Stimulated activated CD8-positive, alpha-beta memory T cell treated with anti-CD3 and anti-CD28 coated beads, Interleukin-7, amount 100 ng/mL, for 4 hours (primary cell): ENCODE measurements at regions not wholly inside any gene's neighbourhood (a gene's known extent, or its start where the extent isn't known, plus 50 kb on each side); places are given as distances from the start of the nearest gene placed in this dataset.
"Not testable (repeated sequence)": the region's sequence is repeated elsewhere in the genome, so short reads cannot be mapped to it uniquely, and the experiment has no call there.

Experiments
- DNase-seq, 2 donors: peaks; one replicate each; pipeline ENCODE4 v3.0.0-alpha.2; 2020; ENCODE audit warnings: low read depth in 2 of 2

DNA sequence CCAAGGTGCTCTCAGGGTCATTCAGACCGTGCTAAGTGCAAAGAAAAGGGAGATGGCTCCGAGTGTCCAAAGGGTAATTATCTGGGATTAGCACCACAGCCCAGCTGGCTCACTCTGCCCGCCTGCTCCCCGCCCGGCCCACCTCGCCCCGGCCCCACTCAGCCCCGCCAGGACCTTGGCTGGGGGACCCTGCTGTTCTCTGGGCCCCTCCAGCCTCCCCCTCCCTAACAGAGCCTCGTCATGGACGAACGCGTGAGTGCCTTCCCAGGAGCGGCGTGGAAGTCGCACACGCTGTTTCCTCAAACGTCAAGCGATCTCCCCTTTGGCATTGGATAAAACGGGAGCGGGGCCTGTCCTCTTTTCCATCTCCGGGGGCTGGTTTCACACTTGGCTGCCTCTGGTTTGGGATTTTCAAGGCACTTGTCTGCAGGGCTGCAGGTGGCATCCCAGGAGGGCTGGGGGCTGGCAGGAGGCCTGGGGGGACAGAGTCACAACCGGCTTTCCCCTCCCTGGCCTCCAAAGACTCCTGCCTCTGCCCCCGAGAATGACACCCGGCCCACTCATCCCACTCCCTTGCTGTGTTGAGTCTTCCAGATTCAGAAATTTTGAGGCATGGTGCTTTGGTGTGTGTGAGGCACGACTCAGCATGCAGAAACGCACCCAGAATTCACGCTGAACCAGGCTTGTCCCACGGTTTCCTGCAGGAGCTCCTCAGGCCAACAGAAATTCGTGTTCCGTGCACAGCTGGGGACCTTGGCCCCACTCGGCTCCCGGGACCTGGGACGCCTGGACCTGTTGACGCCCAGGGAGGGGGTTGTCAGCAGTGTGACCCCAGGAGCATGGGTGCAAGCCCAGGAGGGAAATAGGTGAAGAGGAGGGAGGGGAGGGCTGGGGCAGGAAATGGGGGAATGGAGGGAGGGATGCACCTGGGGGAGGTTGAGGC is 110.0 kb downstream of the PDGFA start:
- no peak for DNase-seq

DNA sequence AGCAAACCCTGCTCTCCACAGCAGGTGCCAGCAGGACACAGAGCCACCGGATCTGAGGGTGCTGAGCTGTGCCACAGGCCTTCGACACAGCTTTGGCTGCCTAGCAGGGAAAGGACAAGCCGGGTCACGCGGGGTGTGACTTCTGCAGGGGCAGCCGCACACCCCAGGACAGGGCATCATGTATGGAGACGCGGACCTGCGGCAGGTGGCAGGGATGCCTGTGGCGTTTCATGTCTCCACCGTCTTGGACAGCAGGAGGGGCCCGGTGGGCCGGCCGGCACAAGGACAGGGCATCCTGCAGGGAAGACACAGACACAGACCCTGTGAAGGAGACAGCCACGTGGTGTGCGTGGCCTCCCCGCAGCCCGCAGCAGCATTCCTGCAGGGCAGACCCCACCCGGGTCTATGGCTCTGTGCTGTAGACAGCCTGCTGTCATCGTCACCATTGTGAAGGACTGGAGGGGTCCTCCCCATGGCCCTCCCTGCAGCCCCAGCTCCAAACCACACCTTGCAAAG is 109.2 kb downstream of the PDGFA start:
- DNase-seq = no peak

DNA sequence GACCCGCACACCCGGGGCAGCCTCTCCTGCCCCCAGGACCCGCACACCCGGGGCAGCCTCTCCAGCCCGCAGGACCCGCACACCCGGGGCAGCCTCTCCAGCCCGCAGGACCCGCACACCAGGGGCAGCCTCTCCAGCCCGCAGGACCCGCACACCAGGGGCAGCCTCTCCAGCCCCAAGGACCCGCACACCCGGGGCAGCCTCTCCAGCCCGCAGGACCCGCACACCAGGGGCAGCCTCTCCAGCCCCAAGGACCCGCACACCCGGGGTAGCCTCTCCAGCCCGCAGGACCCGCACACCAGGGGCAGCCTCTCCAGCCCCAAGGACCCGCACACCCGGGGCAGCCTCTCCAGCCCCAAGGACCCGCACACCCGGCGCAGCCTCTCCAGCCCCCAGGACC is 108.5 kb downstream of the PDGFA start:
- DNase-seq = not testable (repeated sequence)

DNA sequence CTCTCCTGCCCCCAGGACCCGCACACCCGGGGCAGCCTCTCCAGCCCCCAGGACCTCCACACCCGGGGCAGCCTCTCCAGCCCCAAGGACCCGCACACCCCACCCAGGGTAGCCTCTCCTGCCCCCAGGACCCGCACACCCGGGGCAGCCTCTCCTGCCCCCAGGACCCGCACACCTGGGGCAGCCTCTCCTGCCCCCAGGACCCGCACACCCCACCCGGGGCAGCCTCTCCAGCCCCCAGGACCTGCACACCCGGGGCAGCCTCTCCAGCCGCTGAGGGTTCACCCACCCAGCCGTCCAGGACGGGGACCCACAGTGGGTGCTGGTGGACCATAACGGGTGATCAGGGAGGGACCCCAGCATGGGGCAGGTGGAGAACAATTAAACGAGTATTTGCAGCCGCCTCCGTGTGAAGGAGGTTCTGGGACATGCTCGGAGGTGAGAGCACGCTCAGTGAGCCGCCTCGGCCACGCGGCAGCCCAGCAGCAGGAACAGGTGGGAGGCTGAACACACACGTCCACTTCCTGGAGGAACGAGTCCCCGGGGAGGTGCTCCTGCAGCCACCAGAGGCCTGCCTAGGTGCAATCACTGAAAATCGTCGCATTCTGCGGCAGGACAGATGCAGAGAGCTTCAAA is 107.9 kb downstream of the PDGFA start:
- DNase-seq = no peak

DNA sequence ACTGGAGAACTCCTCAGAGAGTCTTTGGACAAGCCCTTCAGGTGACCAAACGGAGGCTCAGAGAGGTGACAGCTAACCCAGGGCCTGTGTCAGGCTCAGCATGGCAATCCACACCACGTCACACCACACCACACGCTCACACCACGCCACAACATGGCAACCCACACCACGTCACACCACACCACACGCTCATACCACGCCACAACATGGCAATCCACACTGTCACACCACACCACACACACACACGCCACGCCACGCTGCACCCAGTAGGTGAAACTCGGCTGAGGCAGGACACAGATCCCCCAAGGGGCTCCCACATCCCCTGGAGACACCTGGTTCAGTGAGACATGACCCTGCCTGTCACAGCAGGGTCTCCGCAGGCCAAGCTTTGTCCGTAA is 107.3 kb downstream of the PDGFA start:
- DNase-seq = no peak

DNA sequence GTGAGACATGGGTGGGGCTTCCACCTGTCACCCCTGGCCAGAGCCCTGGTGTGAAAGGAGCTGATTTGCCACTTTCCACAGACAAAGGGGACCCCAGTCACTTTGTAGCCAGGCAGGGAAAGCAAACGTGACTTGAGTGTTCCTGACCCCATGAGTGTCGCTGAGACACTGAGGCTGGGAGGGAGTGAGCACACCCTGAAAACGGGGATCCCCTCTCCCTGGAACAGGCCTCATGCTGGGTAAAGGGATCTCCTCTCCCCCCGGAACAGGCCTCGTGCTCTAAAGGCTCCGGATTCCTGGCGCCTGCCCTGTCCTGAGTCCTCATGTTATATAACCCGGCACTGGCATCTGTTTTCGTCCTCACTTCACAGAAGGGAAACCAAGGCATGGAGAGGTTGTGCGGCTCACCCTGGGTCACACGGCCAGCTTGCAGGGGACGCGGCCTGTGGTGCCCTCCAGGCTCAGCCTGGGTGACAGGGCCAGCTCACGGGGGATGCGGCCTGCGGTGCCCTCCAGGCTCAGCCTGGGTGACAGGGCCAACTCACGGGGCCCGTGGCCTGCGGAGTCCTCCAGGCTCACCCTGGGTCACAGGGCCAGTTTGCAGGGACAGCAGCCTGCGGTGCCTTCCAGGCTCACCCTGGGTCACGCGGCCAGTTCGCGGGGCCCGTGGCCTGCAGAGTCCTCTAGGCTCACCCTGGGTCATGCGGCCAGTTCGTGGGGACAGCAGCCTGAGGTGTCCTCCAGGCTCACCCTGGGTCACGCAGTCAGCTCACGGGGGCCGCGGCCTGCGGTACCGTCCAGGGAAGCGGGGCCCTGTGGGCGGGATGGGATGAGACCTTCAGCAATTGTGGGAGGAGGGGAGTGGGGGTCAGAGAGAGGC is 104.7 kb downstream of the PDGFA start:
- DNase-seq = no peak

DNA sequence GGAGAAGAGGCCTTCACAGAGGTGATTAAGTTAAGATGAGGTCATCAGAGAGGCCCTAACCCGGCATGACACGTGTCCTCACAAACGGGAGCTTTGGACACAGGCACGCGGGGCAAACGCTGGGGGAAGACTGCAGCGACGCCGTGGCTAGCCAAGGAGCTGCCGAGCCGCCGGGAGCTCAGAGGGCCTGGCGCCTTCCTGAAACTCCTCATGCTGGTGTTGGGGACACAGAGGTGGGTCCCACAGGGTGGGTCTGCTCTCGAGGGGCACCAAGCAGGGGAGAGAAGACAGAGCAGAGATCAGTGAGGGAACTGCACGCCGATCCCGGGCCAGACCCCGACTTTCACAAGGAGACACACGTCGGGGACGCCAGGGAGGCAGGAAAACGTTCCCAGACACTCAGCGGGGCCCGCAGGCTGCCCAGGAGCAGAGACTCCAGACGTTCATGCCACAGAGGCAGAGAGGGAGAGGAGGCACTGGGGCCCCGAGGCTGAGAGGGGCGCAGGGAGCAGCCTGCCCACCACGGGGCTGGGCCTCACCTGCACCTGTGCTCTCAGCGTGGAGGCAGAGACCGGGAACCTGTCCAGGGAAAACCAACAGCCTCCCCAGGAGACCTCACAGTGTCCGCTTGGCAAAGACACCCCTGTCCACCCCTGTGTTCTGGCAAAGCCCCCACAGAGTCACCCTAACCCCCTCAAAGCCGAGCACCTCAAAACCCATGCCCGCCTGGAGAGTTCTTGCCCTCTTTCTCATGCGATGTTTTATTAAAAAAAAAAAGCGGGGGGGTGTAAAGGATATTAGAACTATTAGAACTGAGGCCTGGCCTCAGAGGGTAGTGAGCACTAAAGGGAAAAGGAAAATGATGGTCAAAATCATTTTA is 103.8 kb downstream of the PDGFA start:
- no peak for DNase-seq

DNA sequence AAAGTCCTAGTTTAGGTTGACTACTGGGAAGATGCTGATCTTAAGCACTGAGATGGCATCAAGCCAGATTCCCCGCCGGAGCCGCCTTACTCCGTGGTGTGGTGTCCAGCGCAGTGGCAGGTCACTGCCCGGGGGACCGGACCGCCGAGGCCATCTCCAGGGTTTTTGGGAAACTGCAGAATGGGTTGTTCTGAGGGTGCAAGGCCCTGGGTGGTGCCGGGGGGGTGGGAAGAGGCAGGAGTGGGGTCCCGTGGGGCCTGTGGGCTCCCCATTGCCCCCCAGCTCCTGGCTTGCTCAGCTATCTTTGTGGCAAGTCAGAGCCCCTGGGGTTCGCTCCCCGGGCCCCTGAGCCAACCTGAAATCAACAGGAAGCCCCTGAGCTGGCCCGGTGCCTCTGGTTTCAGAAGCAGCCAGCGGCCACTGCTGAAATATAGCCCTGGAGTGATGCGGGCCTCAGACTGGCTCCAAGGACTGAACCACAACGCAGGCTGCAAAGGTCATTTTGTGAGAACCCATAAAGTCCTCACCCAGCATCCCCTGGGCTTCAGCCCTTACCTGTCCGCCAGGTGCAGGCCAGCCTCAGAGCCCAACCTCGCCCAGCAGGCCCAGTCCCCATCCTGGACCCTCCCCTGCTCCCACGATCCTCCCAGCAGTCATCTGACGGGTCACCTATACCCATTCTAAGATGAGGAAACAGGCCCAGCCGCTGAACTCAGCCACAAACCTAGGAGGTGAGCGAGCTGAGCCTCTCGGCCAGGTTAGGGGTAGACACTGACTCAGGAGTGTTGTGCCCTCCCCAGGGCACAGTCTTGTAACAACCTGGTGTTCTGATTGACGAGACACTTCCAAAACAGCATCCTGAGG is 102.7 kb downstream of the PDGFA start:
- DNase-seq = no peak

DNA sequence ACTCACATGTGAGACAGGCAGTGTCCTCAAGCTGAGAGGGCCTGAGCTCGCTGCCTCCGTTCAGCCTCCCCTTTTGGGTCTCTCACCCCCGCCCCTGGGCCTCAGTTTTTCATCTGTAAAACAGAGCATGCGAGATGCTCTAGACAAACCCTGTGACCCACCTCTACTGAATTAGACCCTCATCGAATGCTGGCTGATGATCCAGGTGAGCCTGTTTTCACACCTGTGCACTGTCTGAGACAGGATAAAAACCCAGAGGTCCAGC is 102.1 kb downstream of the PDGFA start:
- no peak for DNase-seq

DNA sequence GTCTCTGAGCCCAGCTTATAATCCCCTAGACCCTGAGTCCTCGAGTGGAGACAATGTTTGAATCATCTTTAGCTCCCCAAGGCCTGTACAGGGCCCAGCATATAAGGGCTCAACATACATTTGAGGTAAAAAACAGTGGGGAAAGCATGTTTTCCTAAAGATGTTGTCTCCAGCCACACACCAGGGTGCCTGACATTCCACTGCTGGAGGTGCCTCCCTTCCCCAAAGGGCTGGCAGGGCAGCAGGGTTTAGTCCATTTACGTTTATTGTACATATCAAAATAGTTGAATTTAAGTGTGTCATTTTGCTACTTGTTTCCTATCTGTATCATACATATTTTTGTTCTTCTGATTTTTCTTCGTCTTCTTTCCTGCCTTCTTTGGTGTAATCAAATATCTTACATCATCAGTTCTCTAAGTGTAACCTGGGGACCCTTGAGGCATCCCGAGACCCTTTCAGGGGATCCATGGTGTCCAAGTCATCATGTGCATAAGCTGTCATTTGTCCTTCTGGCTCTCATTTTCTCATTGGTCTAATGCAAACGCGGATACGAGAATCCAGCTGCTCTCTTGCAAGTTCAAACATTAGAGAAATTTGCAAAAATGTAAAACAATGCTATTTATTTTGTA is 101.6 kb downstream of the PDGFA start:
- DNase-seq = no peak

DNA sequence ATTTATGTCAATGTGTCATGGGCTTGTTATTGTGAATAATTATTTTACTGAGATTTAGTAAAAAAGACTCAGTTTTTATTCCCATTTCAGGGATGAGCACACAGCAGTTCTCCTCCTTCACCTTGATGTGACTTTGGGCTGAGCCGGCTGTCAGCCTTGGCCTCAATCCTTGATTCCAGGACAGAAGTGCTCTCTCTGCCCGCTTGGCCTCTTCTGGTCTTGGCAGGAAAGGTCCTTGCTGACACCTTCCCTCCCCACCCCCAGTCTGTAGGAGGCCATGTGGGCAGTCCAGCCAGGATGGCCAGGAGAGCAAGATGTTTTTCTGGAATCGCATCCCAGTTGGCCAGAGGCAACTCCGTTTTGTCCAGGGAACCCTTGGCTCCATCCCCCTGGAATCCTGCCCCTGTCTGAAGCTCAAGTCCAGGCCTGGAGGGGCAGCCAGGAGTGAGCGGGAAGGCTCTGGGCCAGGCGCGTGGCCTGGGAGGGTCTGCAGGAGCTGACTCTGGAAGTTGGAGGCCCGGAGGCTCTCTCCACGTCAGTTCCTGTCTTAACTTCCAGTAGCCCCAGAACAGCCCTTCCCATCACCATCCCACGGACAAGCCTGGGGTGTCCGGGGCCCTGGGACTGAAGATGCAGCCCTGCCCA is 100.9 kb downstream of the PDGFA start:
- no peak for DNase-seq

DNA sequence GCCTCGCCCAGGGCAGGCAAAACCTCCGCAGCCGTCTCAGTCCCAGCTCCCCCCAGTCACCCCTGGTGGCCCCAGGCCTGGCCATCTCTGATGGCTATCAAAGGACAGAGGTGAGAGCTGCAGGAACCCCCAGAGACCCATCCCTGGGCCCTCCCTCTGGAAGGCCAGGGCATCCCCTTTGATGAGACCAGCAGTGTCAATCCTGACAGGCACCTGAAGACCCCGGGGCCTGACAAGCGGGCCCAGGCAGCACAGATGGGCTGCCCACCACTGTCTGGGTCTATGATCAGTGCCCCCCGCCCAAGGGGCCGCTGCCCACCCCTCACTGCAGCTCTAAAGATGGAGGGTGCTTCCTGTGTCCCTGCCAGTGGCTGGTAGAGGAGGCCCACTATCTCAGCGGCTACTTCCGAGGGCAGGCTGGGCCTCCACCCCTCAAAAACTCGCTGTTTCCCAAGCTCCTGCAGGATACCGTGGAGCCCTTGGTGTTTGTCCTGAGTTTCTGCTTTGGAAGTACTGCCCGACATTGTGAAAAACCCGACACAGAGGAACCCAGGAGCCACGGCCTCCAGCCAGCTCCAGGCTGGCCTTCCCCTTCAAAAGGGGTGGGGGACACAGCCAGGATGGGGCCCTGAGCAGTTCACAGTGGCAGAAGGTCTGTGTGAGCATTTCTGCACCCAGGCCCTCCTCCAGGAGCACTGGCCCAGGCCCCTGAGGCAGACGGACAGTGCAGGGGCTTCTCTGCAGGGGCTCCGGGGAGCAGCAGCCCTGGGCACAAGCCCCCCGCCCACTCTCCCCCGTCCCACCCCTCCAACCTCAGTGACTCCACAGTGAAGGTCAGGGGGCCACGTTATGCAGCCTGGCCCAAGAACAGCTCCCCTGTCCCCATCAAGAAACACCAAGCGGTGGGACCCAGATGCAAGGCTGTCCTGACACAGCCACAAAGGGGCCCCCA is 99.2 kb downstream of the PDGFA start:
- DNase-seq = no peak

DNA sequence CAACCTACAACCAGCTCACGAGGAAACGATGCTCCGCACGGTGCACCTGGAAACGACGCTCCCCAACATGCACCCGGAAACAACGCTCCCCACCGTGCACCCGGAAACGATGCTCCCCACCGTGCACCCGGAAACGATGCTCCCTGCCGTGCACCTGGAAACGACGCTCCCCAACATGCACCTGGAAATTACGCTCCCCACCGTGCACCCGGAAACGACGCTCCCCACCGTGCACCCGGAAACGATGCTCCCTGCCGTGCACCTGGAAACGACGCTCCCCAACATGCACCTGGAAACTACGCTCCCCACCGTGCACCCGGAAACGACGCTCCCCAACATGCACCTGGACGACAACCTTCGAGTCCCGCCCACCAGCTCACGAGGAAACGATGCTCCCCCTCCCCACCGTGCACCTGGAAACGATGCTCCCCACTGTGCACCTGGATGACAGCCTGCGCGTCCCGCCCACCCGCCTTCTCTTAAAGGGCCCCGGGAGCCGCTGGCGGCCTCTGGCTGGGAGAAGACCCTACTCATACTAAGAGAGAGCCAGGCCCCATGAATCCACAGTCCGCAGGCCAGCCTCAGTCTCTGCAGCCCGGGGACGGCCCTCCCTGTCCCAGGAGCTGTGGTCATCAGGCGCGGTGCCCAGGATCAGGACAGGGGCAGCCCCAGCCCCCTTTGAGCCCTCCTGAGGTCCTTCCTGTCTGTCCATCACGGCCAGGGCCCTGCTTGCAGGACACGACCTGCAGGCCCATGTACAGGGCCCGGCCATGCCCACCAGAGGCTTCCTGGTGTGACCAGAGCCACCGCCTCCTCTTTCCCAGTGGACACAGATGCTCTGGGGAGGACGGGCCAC is 98.3 kb downstream of the PDGFA start:
- DNase-seq = no peak

DNA sequence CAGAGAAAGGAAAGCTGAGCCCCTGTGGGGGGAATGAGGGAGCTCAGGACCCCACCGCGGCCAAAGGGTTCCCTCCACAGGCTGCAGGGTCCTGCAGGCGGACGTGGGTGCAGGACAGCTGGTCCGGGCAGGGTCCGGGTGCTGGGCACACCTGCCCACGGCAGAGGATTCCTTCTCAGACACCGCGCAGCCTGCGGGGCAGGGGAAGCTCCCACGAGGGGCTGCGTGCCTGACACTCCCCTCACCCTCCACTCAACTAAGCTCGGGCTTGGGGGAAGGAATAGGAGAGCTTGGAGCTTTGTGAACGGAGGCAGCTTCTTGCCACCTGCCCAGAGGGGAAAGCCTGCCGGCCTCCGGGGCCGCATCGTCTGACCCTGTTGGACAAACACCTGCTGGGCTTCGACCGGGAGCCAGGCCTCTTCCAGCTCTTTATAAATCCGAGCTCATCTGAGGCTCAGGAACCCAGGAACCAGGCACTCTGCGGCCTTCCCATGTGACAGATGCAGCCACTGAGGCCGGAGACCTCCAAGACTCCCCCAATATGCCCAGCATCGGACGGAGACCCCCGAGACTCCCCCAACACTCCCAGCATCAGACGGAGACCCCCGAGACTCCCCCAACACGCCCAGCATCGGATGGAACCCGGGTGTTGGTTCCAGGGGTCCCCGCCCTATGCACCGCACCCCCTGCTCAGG is 97.3 kb downstream of the PDGFA start:
- DNase-seq = no peak

DNA sequence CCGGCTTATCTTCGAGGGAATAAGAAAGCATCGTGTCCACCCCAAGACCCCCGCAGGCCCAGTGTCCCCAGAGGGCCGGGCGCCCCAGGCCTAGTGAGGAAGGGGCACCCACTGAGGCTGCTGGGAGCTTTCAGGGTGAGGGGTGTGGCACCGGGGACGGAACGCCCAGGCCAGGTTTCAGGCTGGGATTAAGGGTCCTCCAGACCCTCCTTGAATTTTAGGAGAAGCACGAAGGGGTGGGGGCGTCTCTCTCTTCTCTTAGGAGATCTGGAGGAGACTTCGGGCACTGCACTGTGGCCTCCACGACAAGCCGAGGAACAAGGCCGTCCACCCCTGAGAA is 96.8 kb downstream of the PDGFA start:
- DNase-seq = no peak

DNA sequence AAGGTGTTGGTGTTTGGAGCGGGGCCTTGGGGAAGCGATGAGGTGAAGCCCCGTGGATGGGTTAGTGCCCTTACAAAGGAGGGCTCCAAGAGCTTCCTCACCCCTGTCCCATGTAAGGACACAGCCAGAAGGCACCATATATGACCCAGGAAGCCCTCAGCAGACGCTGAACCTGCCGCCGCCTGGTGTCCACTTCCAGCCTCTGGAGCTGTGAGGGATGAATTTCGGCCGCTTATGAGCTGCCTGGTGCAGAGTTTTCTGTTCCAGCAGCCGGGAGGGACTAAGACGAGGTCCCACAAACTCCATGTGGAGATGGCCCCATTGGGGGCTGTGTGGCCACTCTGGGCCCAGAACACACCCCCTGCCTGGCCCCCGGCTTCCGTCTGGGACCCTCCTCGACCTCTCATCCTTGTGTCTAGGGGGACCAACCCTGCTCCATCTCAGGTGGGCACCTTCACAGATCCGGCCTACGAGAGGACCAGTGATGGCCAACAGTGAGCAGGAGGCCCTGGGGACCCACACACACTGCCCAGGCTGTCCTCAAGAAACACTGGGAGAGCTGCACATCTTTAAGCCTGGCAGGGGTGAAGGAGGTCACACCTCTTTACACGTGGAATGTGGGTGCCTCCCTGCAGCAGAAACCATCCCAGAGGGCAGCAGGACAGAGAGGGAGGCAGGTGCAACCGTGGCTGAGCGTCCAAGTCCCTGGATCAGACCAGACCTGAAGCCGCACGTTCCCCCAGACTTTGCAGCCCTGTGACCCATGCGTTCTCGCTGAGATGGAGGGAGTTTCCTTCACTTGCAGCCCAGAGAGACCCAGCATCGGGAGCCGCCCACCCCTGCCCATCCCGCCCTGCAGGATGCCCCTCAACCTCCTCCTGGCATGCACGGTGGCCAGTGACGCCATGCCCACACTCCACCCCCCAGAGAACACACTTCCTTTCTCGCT is 96.1 kb downstream of the PDGFA start:
- DNase-seq = no peak
